GM23248 (cell line): ENCODE measurements at regions not wholly inside any gene's neighbourhood (a gene's known extent, or its start where the extent isn't known, plus 50 kb on each side); places are given as distances from the start of the nearest gene placed in this dataset.

Experiments used
- DNase-seq: peaks from one replicate; pipeline ENCODE4 v3.0.0-alpha.2; 2015
- H2AFZ ChIP-seq: fragments of 200-600 bp; sonication (generic); 2 replicates; pipeline ENCODE4 v1.6.1; 2016; ENCODE audit warnings: antibody characterized with exemption
- H3F3A ChIP-seq: fragments of 200-600 bp; sonication (generic); 2 replicates; pipeline ENCODE4 v1.6.1; 2016; ENCODE audit warnings: mild to moderate bottlenecking, antibody characterized with exemption, mixed run types; ENCODE audit not compliant: insufficient read depth
- H3K27ac ChIP-seq: fragments of 200-600 bp; sonication (generic); 2 replicates; pipeline ENCODE4 v1.5.1; 2016; ENCODE audit warnings: mild to moderate bottlenecking
- H3K27me3 ChIP-seq: fragments of 200-600 bp; sonication (generic); replicated peaks from 2 replicates; pipeline ENCODE4 v1.6.1; 2016; ENCODE audit warnings: mild to moderate bottlenecking; ENCODE audit not compliant: insufficient read depth
- H3K36me3 ChIP-seq: fragments of 200-600 bp; sonication (generic); 2 replicates; pipeline ENCODE4 v1.6.1; 2016; ENCODE audit warnings: low read depth, mild to moderate bottlenecking
- H3K4me1 ChIP-seq: fragments of 200-600 bp; sonication (generic); 2 replicates; pipeline ENCODE4 v1.6.1; 2016; ENCODE audit warnings: mild to moderate bottlenecking; ENCODE audit not compliant: insufficient read depth
- H3K4me2 ChIP-seq: fragments of 200-600 bp; sonication (generic); one replicate; pipeline ENCODE4 v1.6.1; 2016; ENCODE audit warnings: mild to moderate bottlenecking; ENCODE audit not compliant: unreplicated experiment
- H3K4me3 ChIP-seq: fragments of 200-600 bp; sonication (generic); 2 replicates; pipeline ENCODE4 v1.5.1; 2016; ENCODE audit warnings: mild to moderate bottlenecking
- H3K79me2 ChIP-seq: fragments of 200-600 bp; sonication (generic); 2 replicates; pipeline ENCODE4 v1.6.1; 2016; ENCODE audit warnings: mild to moderate bottlenecking; ENCODE audit not compliant: insufficient read depth
- H3K9ac ChIP-seq: fragments of 200-600 bp; sonication (generic); 2 replicates; pipeline ENCODE4 v1.6.1; 2016; ENCODE audit warnings: mild to moderate bottlenecking
- H3K9me2 ChIP-seq: fragments of 200-600 bp; sonication (generic); 2 replicates; pipeline ENCODE4 v1.6.1; 2016; ENCODE audit warnings: mixed run types, mild to moderate bottlenecking, moderate library complexity; ENCODE audit not compliant: insufficient read depth
- H3K9me3 ChIP-seq: fragments of 200-600 bp; sonication (generic); one replicate; pipeline ENCODE4 v1.6.1; 2017; ENCODE audit warnings: low read depth
- H4K20me1 ChIP-seq: fragments of 200-600 bp; sonication (generic); 2 replicates; pipeline ENCODE4 v1.6.0; 2016; ENCODE audit not compliant: insufficient read depth
- EZH2 ChIP-seq: fragments of 200-600 bp; sonication (generic); IDR thresholded peaks from 2 replicates; pipeline ENCODE4 v1.6.1; 2018; ENCODE audit warnings: antibody characterized with exemption, mild to moderate bottlenecking; ENCODE audit not compliant: insufficient read depth, poor library complexity, severe bottlenecking
- EZH2phosphoT487 ChIP-seq: fragments of 200-600 bp; sonication (generic); IDR thresholded peaks from 2 replicates; pipeline ENCODE4 v1.6.1; 2018; ENCODE audit warnings: antibody characterized with exemption, moderate library complexity, mild to moderate bottlenecking, low read depth; ENCODE audit not compliant: insufficient read depth
- WGBS, 2 experiments: methylation state at CpG; one replicate each; pipeline ENCODE4 v1.1.6; 2015 to 2017; ENCODE audit warnings: low lambda C conversion rate in 2 of 2, low coverage in 1 of 2; ENCODE audit errors: missing lambda C conversion rate in 2 of 2; 5-methylcytosine and 5-hydroxymethylcytosine counted together
- in situ Hi-C: fragments of 300-500 bp; cut with MboI; formaldehyde crosslinking; loops from 2 replicates; pipeline ENCODE4 v1.15.0; 2020

DNA sequence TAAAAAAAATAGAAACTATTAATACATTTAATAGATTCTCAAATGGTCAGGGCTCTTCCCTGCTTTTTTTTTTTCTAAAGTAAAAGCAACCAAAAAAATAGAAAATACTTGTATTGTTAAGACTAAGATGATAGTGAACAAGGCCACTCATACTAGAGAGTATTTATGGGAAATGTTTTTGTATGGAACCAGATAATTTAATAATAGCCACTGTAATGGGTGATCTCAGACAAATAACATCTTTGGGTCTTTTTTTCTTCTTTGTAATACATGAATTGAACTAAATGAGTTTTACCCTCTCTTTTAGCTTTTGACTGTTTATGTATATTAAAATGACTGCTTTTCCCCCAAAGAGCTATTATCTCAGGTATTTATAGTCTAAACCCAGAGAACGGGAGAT is 92.1 kb upstream of the ELOVL6 start:
- Histone ChIP-seq H2AFZ (no peak overlapping the region), H3K36me3 (no peaks in the 10 kb centered on the region), H3K27ac (no peak overlapping the region), H3K79me2 (no peaks in the 10 kb centered on the region), H3K9ac (no peak overlapping the region), H3K4me1 (peaks cover 5% of the 10 kb centered on the region), H3K9me2 (no peaks in the 10 kb centered on the region), H3K9me3 (no peaks in the 10 kb centered on the region), H3K27me3 (peaks cover 11% of the 10 kb centered on the region; the same call in 1 of the 2 replicates), H3F3A (no peaks in the 10 kb centered on the region), H4K20me1 (no peaks in the 10 kb centered on the region), H3K4me2 (no peak overlapping the region), H3K4me3 (no peak overlapping the region)
- TF ChIP-seq EZH2phosphoT487 (no peak), EZH2 (no peak)
- in situ Hi-C loops: no loop called here
- DNase-seq: no peak
- WGBS, 2 experiments: 24 to 33% methylated on average over 1 of the region's 1 CpG

DNA sequence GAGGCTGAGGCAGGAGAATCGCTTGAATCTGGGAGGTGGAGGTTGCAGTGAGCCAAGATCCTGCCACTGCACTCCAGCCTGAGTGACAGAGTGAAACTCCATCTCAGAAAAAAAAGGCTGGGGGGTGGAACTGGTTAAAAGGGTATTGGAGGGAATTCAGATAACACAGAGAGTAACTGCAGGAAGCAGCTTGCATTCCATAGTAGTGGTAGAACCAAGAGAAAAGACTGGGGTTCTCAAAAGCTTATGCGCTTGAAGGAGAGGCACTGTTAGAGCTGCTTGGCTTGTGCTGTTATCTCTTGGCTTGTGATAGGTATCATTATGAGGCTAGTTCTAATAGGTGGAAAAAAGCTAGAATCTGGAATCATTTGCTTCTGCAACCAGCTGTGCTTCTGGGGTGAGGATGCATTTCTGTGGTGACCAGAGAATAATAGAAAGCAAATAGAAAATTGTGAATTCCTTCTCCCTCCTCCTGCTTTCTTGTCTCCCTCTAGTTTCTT is 91.2 kb upstream of the ELOVL6 start:
- TF ChIP-seq EZH2 (no peak), EZH2phosphoT487 (no peak)
- no peaks in the 10 kb centered on the region for H4K20me1 ChIP-seq
- H3K4me3 ChIP-seq: no peak overlapping the region
- in situ Hi-C loops: no loop called here
- no peak overlapping the region for H3K4me2 ChIP-seq
- H3F3A ChIP-seq: no peaks in the 10 kb centered on the region
- H3K36me3 ChIP-seq: no peaks in the 10 kb centered on the region
- no peaks in the 10 kb centered on the region for H3K9me2 ChIP-seq
- H3K79me2 ChIP-seq: no peaks in the 10 kb centered on the region
- no peak overlapping the region for H3K27ac ChIP-seq
- no peak overlapping the region for H3K9ac ChIP-seq
- peaks cover 5% of the 10 kb centered on the region; the same call in 1 of the 2 replicates for H3K27me3 ChIP-seq
- H3K9me3 ChIP-seq: no peaks in the 10 kb centered on the region
- DNase-seq: no peak
- H2AFZ ChIP-seq: no peak overlapping the region
- 91 to 94% methylated on average over 2 of the region's 2 CpGs for WGBS, 2 experiments
- H3K4me1 ChIP-seq: peaks cover 5% of the 10 kb centered on the region

DNA sequence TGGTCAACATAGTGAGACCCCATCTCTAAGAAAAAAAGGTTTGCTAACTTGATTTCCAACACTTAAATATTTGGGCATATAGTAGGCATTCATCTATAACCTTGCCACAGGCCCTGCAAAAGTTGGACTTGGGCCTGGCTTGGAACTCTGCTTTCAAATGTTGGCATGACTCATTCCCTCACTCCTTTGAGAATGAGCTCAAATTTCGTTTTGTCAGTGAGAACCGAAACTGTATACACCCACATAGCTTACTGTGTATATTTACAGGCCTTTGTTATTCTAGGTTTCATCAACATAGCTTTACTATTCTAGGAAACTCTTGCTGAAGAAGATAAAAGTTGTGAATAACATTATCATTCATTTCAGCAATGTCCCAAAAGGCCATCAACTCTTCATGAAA is 88.7 kb upstream of the ELOVL6 start:
- Histone ChIP-seq H3F3A (no peaks in the 10 kb centered on the region), H2AFZ (peak overlapping the region; percentile 13; the same call in 1 of the 2 replicates), H3K79me2 (no peaks in the 10 kb centered on the region), H3K4me2 (no peak overlapping the region), H3K4me1 (peaks cover 5% of the 10 kb centered on the region), H3K9me2 (no peaks in the 10 kb centered on the region), H3K9ac (no peak overlapping the region), H3K9me3 (no peaks in the 10 kb centered on the region), H3K36me3 (no peaks in the 10 kb centered on the region), H4K20me1 (no peaks in the 10 kb centered on the region), H3K4me3 (no peak overlapping the region), H3K27me3 (0 out of 2 replicates have a peak, but pooled peaks cover 5% of the 10 kb centered on the region), H3K27ac (peak overlapping the region; percentile 9; the same call in 1 of the 2 replicates)
- WGBS, 2 experiments: 0% methylated on average over 2 of the region's 2 CpGs
- in situ Hi-C loops: no loop called here
- no peak for TF ChIP-seq EZH2phosphoT487
- TF ChIP-seq EZH2: no peak
- peak; percentile 94 for DNase-seq

DNA sequence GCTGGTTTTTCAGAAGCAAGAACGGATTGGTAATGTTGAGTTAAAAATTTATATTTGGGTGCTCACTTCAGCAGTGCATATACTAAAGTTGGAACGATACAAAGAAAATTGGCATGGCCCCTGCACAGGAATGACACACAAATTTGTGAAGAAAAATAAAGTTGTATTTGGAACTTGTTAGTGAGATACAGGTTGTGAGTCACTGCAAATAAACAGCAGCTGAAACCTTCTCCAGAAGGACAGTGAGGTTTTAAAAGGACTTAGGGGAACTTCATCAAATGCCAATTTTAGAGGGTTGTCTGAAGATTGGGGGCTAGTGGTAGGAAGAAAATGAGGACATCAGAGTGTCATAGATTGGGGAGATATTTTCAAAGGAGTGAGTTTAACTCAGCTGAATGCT is 79.7 kb upstream of the ELOVL6 start:
- no peaks in the 10 kb centered on the region for H3K36me3 ChIP-seq
- H3K27me3 ChIP-seq: no peaks in the 10 kb centered on the region
- H3K27ac ChIP-seq: no peak overlapping the region
- DNase-seq: peak; percentile 15
- peaks cover 6% of the 10 kb centered on the region; the same call in 1 of the 2 replicates for H3F3A ChIP-seq
- no peak overlapping the region for H2AFZ ChIP-seq
- 59 to 64% methylated on average over 2 of the region's 2 CpGs for WGBS, 2 experiments
- in situ Hi-C loops: no loop called here
- H3K79me2 ChIP-seq: no peaks in the 10 kb centered on the region
- no peaks in the 10 kb centered on the region for H3K9me2 ChIP-seq
- no peak for TF ChIP-seq EZH2
- no peak for TF ChIP-seq EZH2phosphoT487
- H4K20me1 ChIP-seq: no peaks in the 10 kb centered on the region
- no peak overlapping the region for H3K4me3 ChIP-seq
- no peak overlapping the region for H3K4me2 ChIP-seq
- H3K4me1 ChIP-seq: peaks cover 10% of the 10 kb centered on the region
- no peaks in the 10 kb centered on the region for H3K9me3 ChIP-seq
- H3K9ac ChIP-seq: no peak overlapping the region

DNA sequence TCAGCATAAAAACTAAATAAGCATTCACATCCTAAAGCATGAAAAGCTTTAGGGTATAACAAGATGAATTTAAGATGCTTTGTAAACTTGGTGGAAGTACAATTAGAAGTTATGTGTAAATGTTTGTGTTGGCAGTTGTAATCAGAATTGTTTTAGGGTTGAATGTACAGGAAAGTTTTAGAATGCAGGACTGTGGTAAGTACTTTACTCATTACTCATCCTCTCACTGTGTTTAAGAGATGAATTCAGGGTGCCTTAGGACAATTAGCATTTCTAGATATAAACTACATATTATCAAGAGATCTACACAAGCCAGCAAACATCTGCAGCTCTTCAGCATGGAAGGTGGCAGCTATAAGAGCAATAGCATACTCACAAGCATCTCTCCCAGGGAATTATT is 77.5 kb upstream of the ELOVL6 start:
- DNase-seq: peak; percentile 60
- peaks cover 13% of the 10 kb centered on the region for H3K4me1 ChIP-seq
- H3K79me2 ChIP-seq: no peaks in the 10 kb centered on the region
- H4K20me1 ChIP-seq: no peaks in the 10 kb centered on the region
- H3F3A ChIP-seq: peaks cover 6% of the 10 kb centered on the region; the same call in 1 of the 2 replicates
- no peaks in the 10 kb centered on the region for H3K36me3 ChIP-seq
- H3K4me3 ChIP-seq: no peak overlapping the region
- peak overlapping the region; percentile 0 for H3K4me2 ChIP-seq
- no peaks in the 10 kb centered on the region for H3K9me2 ChIP-seq
- in situ Hi-C loops: no loop called here
- no peaks in the 10 kb centered on the region for H3K27me3 ChIP-seq
- H3K27ac ChIP-seq: no peak overlapping the region
- H3K9me3 ChIP-seq: no peaks in the 10 kb centered on the region
- TF ChIP-seq EZH2phosphoT487 (no peak), EZH2 (no peak)
- H3K9ac ChIP-seq: no peak overlapping the region
- no peak overlapping the region for H2AFZ ChIP-seq
